ENCODE measurements at regions not wholly inside any gene's neighbourhood (a gene's known extent, or its start where the extent isn't known, plus 50 kb on each side); places are given as distances from the start of the nearest gene placed in this dataset.

- DNase-seq: no peak
Observed at GRCh38 chr5:103346162-103346748, 87.7 kb downstream of the MACIR start.

- DNase-seq: no peak
Observed at GRCh38 chr5:103345461-103345860, 86.9 kb downstream of the MACIR start.

- DNase-seq: no peak
Observed at GRCh38 chr5:103340717-103341388, 82.3 kb downstream of the MACIR start.

- no peak for DNase-seq
Observed at GRCh38 chr5:103340132-103340531, 81.6 kb downstream of the MACIR start.

- DNase-seq: no peak
Observed at GRCh38 chr5:103336941-103337340, 78.4 kb downstream of the MACIR start.

- no peak for DNase-seq
Observed at GRCh38 chr5:103333376-103333775, 74.8 kb downstream of the MACIR start.

- DNase-seq: no peak
Observed at GRCh38 chr5:103330875-103331274, 72.3 kb downstream of the MACIR start.
